ENCODE measurements at regions not wholly inside any gene's neighbourhood (a gene's known extent, or its start where the extent isn't known, plus 50 kb on each side); places are given as distances from the start of the nearest gene placed in this dataset.

DNA sequence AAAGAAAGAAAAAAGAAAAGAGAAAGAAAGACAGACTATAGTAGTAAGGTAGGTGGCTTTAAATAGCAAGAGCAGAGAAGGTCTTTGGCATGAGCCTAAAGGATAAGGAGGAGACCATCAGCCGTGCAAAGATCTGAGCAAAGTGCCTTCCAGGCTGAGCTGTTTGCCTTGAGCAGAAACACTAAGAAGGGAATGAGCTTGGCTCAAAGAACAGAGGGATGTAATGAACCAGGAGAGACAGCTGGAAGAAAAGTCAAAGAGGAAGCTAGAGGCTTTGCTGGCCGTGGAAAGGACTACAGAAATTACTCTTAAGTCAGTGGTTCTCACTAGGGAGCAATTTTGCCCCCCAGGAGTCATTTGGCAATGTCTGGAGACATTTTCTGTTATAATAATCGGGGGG, 228.6 kb downstream of the FGFR2 start:
- TF ChIP-seq, protein P1, sequence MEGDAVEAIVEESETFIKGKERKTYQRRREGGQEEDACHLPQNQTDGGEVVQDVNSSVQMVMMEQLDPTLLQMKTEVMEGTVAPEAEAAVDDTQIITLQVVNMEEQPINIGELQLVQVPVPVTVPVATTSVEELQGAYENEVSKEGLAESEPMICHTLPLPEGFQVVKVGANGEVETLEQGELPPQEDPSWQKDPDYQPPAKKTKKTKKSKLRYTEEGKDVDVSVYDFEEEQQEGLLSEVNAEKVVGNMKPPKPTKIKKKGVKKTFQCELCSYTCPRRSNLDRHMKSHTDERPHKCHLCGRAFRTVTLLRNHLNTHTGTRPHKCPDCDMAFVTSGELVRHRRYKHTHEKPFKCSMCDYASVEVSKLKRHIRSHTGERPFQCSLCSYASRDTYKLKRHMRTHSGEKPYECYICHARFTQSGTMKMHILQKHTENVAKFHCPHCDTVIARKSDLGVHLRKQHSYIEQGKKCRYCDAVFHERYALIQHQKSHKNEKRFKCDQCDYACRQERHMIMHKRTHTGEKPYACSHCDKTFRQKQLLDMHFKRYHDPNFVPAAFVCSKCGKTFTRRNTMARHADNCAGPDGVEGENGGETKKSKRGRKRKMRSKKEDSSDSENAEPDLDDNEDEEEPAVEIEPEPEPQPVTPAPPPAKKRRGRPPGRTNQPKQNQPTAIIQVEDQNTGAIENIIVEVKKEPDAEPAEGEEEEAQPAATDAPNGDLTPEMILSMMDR (optimal IDR thresholded peaks at IDR 0.05 in 1 of 3, IDR thresholded peaks at IDR 0.05 in 1 of 3, conservative IDR thresholded peaks at IDR 0.05 in 1 of 3; ENCODE audit: extremely low read depth in 1 of 3, insufficient read depth in 2 of 3, low read length in 3 of 3), result no peak
- no peak for TF ChIP-seq EZH2 (IDR thresholded peaks at IDR 0.05; ENCODE audit: low read length)
